LHCN-M2 (cell line): ENCODE measurements at regions not wholly inside any gene's neighbourhood (a gene's known extent, or its start where the extent isn't known, plus 50 kb on each side); places are given as distances from the start of the nearest gene placed in this dataset.

Experiments used
- DNase-seq: peaks from one replicate; pipeline ENCODE4 v3.0.0-alpha.2; 2012; ENCODE audit warnings: low read depth

DNA sequence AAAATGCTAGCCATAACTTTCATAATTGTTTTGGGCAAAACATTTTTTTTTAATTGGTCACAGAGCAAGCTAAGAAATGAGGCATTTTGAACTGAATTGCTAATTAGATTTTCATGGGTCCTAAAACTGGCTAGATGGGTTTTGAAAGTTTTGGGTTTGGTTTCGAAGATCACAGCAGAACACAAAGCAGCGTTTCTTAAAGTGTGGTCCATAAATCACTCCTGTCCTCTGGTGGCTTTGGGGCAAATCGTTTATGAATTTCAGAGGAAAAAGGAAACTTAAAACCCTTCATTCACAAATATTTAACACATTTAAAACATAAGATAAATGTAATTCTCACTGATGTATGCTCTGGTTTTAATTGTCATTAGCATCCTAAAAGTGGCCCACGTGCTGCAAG is 503.7 kb downstream of the SPATA31D1 start:
- DNase-seq, result no peak

DNA sequence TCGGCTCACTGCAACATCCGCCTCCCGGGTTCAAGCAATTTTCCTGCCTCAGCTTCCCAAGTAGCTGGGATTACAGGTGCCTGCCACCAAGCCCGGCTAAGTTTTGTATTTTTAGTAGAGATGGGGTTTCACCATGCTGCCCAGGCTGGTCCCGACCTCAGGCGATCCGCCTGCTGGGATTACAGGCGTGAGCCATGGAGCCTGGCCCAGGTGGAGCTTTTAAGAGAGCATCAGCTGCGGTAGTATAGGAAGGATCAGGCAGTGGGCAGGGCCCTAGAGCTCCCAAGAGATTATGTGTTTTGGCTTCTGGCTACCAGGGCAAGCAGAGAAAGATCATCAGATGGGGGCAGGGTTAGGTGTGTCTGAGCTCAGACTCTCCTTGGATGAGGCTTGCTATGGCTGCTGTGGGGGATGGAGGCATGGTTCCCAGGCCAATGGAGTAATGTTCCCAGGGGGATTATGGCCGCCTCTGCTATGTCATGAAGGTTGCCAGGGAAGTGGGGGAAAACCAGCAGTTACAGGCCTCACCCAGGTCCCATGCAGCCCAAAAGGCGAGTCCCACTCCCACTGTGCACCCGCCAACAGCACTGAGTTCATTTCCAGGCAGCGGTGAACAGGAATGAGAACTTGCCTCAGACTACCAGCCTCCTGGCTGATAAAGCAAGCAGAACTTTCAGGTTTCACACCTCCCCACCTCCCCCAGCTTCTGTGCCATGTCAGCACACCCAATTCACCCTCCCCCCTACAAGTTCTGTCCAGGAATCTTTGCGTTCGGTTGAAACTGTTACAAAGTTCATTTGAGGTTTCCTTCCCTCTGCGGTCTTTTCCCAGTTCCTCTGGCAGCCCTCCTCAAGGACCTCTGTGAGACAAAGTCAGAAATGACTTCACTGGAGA is 507.6 kb downstream of the SPATA31D1 start:
- DNase-seq, result no peak

DNA sequence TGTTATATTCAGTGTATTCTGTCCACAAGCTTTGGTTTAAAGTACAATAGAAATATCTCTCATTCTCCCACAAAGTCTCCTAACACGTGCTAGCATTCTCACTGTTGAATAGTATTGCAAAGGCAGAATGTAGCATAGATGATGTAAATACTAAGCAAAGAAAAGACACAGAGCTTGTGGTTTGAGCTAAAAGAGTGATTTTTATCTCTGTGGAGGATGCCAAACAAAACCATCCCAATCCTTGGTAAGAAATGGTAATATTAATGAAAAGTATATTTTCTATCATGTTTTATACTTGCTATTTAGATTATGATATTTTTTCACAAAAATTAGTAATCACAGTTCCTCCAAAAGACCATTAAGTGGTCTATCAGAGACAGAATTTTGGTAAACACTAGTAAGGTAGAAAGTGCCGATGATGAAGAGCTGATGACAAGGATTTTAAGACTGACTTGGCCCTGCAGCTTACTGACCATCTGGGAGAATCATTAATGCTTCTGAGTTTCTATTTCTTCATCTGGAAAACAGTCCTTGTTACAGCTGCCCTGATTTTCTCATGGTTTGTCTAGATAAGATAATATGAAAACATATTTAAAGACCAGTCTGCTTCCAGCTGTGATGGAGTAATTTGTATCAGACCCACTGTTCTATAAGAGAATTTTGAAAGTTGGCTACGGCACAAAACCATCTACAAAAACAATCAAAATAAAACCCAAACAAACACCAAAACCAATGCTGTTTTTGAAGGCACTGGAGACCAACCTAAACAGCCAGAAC is 510.2 kb downstream of the SPATA31D1 start:
- DNase-seq, result no peak

GRCh38 chr9:82499337-82499736 is 510.8 kb downstream of the SPATA31D1 start:
- DNase-seq, result no peak

- no peak for DNase-seq
These were observed 516.0 kb downstream of the SPATA31D1 start for GRCh38 chr9:82504620-82505019.

GRCh38 chr9:82511626-82512025 is 523.1 kb downstream of the SPATA31D1 start:
- no peak for DNase-seq

GRCh38 chr9:82512728-82513127 is 524.2 kb downstream of the SPATA31D1 start:
- DNase-seq, result no peak

DNA sequence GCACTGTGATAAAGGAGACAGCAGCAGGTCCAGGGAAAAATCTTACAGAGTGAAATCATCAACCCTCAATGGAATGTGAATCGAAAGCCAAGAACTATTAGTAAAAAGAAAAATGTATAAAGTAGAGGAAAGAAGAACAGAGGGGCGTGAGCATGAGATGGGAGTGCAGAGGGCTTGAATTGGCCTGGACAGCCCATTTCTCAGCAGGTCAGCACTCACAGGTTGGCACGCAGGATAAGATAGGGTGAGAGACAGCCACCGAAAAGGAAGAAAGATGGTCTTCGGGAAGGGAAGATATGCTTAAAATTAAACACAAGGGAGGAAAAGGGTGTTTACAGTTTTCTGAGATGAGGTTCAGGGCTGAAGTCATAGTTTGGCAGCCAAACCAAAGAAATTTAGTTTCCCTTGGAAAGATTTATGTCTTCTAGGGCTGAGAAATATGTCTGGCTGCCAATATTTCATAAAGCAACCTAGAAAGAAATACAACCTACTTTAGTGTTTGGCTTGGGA is 524.7 kb downstream of the SPATA31D1 start:
- DNase-seq, result no peak

GRCh38 chr9:82513976-82514735 is 525.6 kb downstream of the SPATA31D1 start:
- DNase-seq, result no peak

DNA sequence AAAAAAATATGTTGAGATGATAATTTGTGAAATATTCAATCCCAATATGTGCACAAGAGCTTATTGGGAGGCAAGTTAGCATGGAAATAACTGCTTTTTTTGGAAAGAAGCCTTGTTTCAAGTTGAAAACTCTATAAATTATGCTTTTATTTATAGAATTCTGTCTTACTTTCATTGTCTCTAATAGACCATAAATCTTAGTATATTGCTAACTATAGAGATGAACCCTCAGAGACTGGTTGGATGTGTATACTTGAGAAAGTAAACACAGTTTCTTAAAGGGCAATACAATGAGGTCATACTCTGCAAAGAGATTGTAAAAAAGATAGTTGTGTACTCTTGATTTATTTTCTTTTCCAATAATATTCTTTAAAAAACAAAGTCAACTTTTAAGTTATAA is 530.3 kb downstream of the SPATA31D1 start:
- no peak for DNase-seq

- no peak for DNase-seq
These were observed 530.8 kb downstream of the SPATA31D1 start for GRCh38 chr9:82519332-82519731.

- DNase-seq, result no peak
These were observed 535.8 kb downstream of the SPATA31D1 start for GRCh38 chr9:82524407-82524806.

DNA sequence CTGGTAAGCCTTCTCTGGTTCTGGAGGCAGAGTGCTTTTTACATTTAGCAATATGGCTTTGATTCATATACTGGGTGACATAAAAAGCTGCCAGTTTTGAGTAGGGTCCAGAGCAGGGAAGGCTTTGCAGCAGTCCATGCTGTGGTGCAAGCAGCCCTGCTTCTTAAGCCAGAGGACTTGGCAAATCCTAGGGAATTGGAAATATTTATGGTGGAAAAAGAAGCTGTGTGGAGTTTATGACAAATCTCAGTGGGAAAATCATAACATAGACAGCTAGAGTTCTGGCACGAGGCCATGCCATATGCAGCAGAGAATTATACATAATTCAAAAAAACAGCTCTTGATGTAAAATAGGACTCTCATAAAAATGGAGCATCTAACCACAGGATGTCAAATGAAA is 536.4 kb downstream of the RASEF start:
- no peak for DNase-seq

- DNase-seq, result no peak
These were observed 531.1 kb downstream of the RASEF start for GRCh38 chr9:82531795-82532194.

DNA sequence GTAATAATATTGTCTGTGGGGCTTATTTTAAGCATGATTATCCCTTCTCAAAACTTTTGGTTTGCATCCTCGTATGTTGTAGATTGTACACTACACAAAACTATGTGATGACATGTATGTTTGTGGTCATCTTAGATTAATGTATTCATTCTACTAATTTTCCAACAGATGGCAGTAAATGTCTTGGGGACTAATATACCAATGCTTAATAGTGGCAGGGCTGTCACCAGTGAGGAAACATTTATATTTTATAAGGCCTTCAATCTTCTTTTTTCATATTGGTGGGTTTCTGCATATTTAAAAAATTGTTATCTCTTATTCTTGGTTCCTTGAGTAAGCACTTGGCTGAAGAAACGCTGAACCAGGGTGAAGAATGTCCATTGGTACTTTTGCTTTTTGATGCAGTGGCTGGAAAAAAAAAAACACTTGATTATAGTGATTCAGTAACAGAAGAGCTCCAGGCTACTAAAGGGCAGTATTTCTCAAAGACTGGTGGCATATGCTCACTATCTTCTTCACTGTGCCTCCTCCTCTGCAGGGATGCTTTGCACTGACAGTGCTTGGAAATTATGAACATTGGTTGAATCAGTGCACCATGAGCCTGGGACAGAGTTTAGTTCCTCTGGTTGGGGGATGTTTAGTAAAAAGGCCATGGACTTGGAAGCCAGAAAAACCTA is 530.3 kb downstream of the RASEF start:
- DNase-seq, result no peak

DNA sequence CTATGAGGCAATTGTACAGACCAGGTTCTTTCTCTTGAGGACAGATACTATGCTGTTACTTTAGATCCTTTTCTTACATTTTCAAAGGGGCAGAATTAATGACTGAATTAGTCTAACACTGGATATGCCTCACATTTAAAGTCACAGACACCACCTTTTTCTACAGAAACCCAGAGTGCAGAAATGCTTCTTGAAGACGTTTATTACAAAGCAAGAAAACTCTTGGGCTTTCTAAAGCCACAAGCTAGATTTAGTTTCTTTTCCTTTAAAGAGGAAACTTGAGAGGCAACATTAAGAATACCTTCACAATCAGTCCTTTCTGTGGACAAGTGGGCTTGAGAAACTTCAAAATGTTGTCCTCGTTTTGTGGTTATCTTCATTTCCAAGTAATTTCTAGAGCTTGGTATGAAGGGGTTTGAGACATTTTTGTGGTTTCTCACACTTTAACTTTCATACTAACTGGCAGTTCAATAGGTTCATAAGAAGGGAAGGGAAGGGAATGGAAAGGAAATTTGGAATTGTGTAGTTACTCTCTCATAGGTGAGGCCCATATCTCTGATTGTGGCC is 527.4 kb downstream of the RASEF start:
- no peak for DNase-seq

GRCh38 chr9:82538634-82539033 is 524.3 kb downstream of the RASEF start:
- DNase-seq, result no peak

DNA sequence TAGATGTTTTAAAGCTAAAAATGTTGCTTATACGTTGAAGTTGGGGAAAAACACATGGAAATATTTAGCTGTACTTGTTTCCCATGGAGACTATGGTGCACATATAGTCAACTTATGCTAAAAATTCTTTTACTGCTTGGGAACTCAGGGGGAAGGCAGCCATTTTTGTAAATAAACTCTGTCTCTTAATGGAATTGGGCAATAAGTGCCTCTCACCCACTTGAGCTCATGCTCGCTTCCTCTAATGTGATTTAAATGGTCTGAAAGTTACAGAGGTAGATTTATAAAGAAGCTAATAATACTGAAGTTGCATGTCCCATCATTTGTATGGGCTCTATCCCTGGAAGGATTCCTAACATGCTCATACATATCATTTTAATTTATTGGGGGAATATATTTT is 523.8 kb downstream of the RASEF start:
- DNase-seq, result no peak

DNA sequence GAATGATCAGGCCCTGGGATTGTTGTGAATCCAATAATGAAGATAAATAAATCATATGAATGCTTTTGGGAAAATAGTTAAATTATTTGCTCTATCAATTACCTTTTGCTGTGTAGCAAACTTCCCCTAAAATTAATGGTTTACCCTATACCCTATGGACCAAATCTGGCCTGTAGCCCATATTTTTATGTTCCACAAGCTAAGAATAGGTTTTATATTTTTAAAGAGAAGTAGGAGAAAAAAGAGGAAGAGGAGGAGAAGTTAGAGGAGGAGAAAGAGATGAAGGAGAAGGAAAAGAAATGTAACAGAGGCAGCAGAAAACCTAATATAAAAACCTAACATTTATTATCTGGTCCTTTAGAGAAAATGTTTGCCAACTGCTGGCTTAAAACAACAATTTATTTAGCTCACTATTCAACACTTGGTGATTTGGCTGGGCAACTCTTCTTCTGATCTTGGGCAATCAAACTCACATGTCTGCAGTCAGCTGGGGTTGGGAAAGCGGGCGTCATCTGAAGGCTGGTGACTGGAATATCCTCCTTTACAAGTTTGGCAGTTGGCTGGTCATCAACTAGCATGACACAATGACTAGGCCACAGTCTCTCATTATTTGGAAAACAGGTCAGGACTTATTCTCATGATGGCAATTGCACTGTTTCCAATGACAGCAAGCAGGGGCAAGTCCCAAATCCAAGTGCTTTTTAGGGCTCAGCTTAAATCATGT is 522.9 kb downstream of the RASEF start:
- no peak for DNase-seq

DNA sequence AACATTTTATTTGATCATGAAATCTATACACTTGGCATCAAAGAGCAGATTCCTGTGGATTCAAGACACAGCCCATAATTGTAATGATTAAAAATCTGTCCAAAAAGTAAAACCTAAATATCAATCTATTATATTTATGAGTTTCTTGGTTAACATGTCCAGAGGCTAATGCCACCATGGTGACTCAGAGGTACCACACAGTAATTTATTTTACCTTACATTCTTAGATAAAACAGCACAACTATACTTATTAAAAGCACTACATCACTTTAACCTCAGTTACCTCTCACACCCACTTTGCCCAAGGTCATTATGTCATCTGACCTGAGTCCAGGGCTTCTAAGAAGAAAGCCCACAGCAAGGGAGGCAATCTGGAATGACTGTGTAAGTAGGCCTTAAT is 519.2 kb downstream of the RASEF start:
- no peak for DNase-seq
